ENCODE measurements at regions not wholly inside any gene's neighbourhood (a gene's known extent, or its start where the extent isn't known, plus 50 kb on each side); places are given as distances from the start of the nearest gene placed in this dataset.
A peak's percentile ranks its signal among the peaks of the same experiment; 100 is the strongest.

GRCh38 chr2:76599732-76600368, 889.1 kb upstream of the GCFC2 start:
- TF ChIP-seq ZNF532 (CRISPR knock-in tag; IDR thresholded peaks at IDR 0.05; ENCODE audit: borderline replicate concordance) (no peak), ATF2 (CRISPR knock-in tag; IDR thresholded peaks at IDR 0.05; ENCODE audit: borderline replicate concordance, low read depth) (no peak), PREB (CRISPR knock-in tag; IDR thresholded peaks at IDR 0.05; ENCODE audit: borderline replicate concordance) (no peak), HMGXB4 (CRISPR knock-in tag; IDR thresholded peaks at IDR 0.05) (no peak), SMAD4 (CRISPR knock-in tag; IDR thresholded peaks at IDR 0.05) (no peak), SP1 (CRISPR knock-in tag; conservative IDR thresholded peaks at IDR 0.05) (0 out of 2 replicates have a peak, but pooled peaks have one; percentile 27), AFF4 (CRISPR knock-in tag; IDR thresholded peaks at IDR 0.05; ENCODE audit: borderline replicate concordance) (no peak), ZNF138 (CRISPR knock-in tag; conservative IDR thresholded peaks at IDR 0.05) (no peak), CTCF (IDR thresholded peaks at IDR 0.05) (peak; percentile 84)

More at GRCh38 chr2:76599732-76600368, 889.1 kb upstream of the GCFC2 start:
- Mint-ChIP-seq H3K4me1 (peaks cover 16% of the 10 kb centered on the region), H3K9me3 (peaks cover 21% of the 10 kb centered on the region), H3K27ac (peak overlapping the region; percentile 45; the same call in 1 of the 2 replicates), H3K27me3 (ENCODE audit: low read depth) (no peaks in the 10 kb centered on the region), H3K36me3 (peaks cover 18% of the 10 kb centered on the region), H3K4me3 (no peak overlapping the region)
- ChIA-PET CTCF (interaction anchor here (0.6 to 2.0 kb wide), 23 partner anchors 8 to 922 kb away, joined by 3 to 21 read pairs (median 4); no protein-coding TSS in a partner anchor), POLR2A (no interaction called here)
- DNase-seq (ENCODE audit: low spot score) (peak; percentile 68), ATAC-seq (peak; percentile 100)
